GOT3 (cell line): ENCODE measurements at regions not wholly inside any gene's neighbourhood (a gene's known extent, or its start where the extent isn't known, plus 50 kb on each side); places are given as distances from the start of the nearest gene placed in this dataset.

Source experiments
- DNase-seq: peaks from one replicate; lab custom pipeline; 2025; ENCODE audit warnings: mixed read lengths; lab: John Stamatoyannopoulos, UW

GRCh38 chr5:3736466-3736865 is 140.8 kb downstream of the IRX1 start:
- DNase-seq = no peak

GRCh38 chr5:3736926-3737325 is 141.3 kb downstream of the IRX1 start:
- no peak for DNase-seq

- no peak for DNase-seq
Observed at GRCh38 chr5:3738919-3739318, 143.3 kb downstream of the IRX1 start.

GRCh38 chr5:3740546-3741373 is 145.1 kb downstream of the IRX1 start:
- DNase-seq = no peak

GRCh38 chr5:3741374-3741770 is 145.7 kb downstream of the IRX1 start:
- DNase-seq = no peak

- DNase-seq = no peak
Observed at GRCh38 chr5:3742750-3743149, 147.1 kb downstream of the IRX1 start.

- DNase-seq = no peak
Observed at GRCh38 chr5:3751846-3752245, 156.2 kb downstream of the IRX1 start.

GRCh38 chr5:3778000-3778550 is 182.4 kb downstream of the IRX1 start:
- no peak for DNase-seq

GRCh38 chr5:3778945-3779344 is 183.3 kb downstream of the IRX1 start:
- DNase-seq = no peak

GRCh38 chr5:3780278-3780677 is 184.6 kb downstream of the IRX1 start:
- DNase-seq = no peak

GRCh38 chr5:3780907-3781306 is 185.3 kb downstream of the IRX1 start:
- DNase-seq = no peak

- no peak for DNase-seq
Observed at GRCh38 chr5:3784854-3785253, 189.2 kb downstream of the IRX1 start.

- no peak for DNase-seq
Observed at GRCh38 chr5:3786165-3786564, 190.5 kb downstream of the IRX1 start.

- DNase-seq = no peak
Observed at GRCh38 chr5:3786891-3787430, 191.3 kb downstream of the IRX1 start.

- no peak for DNase-seq
Observed at GRCh38 chr5:3787604-3788003, 192.0 kb downstream of the IRX1 start.

- DNase-seq = no peak
Observed at GRCh38 chr5:3789519-3790193, 194.0 kb downstream of the IRX1 start.

GRCh38 chr5:3793162-3793561 is 197.5 kb downstream of the IRX1 start:
- no peak for DNase-seq

GRCh38 chr5:3794611-3795010 is 199.0 kb downstream of the IRX1 start:
- no peak for DNase-seq

GRCh38 chr5:3796736-3797135 is 201.1 kb downstream of the IRX1 start:
- DNase-seq = no peak

- no peak for DNase-seq
Observed at GRCh38 chr5:3801967-3802366, 206.3 kb downstream of the IRX1 start.

GRCh38 chr5:3809455-3809854 is 213.8 kb downstream of the IRX1 start:
- DNase-seq = no peak

GRCh38 chr5:3811116-3811515 is 215.5 kb downstream of the IRX1 start:
- no peak for DNase-seq

- no peak for DNase-seq
Observed at GRCh38 chr5:3818624-3819023, 223.0 kb downstream of the IRX1 start.
